ENCODE measurements at regions not wholly inside any gene's neighbourhood (a gene's known extent, or its start where the extent isn't known, plus 50 kb on each side); places are given as distances from the start of the nearest gene placed in this dataset.

DNA sequence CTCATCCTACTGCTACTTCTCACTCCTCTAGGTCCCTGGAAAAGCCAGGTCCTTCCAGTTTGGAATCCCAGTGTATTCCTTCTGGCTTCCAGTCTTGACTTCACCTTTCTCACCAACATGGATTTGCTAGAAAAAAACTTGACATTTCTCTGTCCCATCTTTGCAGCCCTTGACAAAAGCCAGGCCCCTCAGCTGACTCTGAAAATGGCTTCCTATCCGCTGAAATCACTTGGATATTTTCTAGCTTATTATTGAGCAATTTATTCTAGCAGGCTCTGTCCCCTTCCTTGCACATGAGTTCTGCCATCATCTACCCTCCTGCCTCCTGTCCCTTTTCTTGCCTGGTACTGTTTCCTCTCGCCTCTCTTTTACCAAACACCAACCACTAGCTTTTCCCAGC lies 427.2 kb downstream of the BUD13 start:
- peaks cover 9% of the 10 kb centered on the region for H3K4me1 ChIP-seq
- H3K36me3 ChIP-seq, result no peaks in the 10 kb centered on the region
- H2AFZ ChIP-seq (replicated peaks), result no peak overlapping the region
- H4K20me1 ChIP-seq (ENCODE audit: low read depth), result no peaks in the 10 kb centered on the region
- H3K27me3 ChIP-seq, result no peaks in the 10 kb centered on the region
- no peak overlapping the region for H3K4me2 ChIP-seq
- H3F3A ChIP-seq (ENCODE audit: low read depth), result no peaks in the 10 kb centered on the region
- H3K27ac ChIP-seq, result no peak overlapping the region
- Mint-ChIP-seq H3K36me3 (peaks cover 2% of the 10 kb centered on the region), H3K27me3 (ENCODE audit: insufficient read depth, low read depth) (peaks cover 8% of the 10 kb centered on the region), H3K27ac (no peak overlapping the region), H3K9me3 (peaks cover 26% of the 10 kb centered on the region), H3K4me1 (peaks cover 17% of the 10 kb centered on the region), H3K4me3 (no peak overlapping the region)
- H3K9me3 ChIP-seq (ENCODE audit: low read depth), result no peaks in the 10 kb centered on the region
- no peak overlapping the region for H3K9ac ChIP-seq
- no peak overlapping the region for H3K4me3 ChIP-seq
- TF ChIP-seq EZH2phosphoT487 (IDR thresholded peaks at IDR 0.05), result no peak
- TF ChIP-seq, protein P1, sequence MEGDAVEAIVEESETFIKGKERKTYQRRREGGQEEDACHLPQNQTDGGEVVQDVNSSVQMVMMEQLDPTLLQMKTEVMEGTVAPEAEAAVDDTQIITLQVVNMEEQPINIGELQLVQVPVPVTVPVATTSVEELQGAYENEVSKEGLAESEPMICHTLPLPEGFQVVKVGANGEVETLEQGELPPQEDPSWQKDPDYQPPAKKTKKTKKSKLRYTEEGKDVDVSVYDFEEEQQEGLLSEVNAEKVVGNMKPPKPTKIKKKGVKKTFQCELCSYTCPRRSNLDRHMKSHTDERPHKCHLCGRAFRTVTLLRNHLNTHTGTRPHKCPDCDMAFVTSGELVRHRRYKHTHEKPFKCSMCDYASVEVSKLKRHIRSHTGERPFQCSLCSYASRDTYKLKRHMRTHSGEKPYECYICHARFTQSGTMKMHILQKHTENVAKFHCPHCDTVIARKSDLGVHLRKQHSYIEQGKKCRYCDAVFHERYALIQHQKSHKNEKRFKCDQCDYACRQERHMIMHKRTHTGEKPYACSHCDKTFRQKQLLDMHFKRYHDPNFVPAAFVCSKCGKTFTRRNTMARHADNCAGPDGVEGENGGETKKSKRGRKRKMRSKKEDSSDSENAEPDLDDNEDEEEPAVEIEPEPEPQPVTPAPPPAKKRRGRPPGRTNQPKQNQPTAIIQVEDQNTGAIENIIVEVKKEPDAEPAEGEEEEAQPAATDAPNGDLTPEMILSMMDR (IDR thresholded peaks at IDR 0.05), result no peak
- TF ChIP-seq EZH2 (IDR thresholded peaks at IDR 0.05), result no peak
- H3K79me2 ChIP-seq (ENCODE audit: low read depth), result no peaks in the 10 kb centered on the region
- DNase-seq (ENCODE audit: low spot score), result no peak

- no peaks in the 10 kb centered on the region for H3K79me2 ChIP-seq (ENCODE audit: low read depth)
- H3K4me3 ChIP-seq, result no peak overlapping the region
- H3K4me3 Mint-ChIP-seq, result no peak overlapping the region
- peaks cover 9% of the 10 kb centered on the region for H3K4me1 ChIP-seq
- H3K36me3 Mint-ChIP-seq, result peaks cover 2% of the 10 kb centered on the region
- no peak overlapping the region for H3K9ac ChIP-seq
- H4K20me1 ChIP-seq (ENCODE audit: low read depth), result no peaks in the 10 kb centered on the region
- H3K9me3 ChIP-seq (ENCODE audit: low read depth), result no peaks in the 10 kb centered on the region
- no peak overlapping the region for H3K27ac ChIP-seq
- H3K4me1 Mint-ChIP-seq, result peaks cover 15% of the 10 kb centered on the region
- H3K4me2 ChIP-seq, result no peak overlapping the region
- H3K9me3 Mint-ChIP-seq, result peaks cover 25% of the 10 kb centered on the region
- H3F3A ChIP-seq (ENCODE audit: low read depth), result no peaks in the 10 kb centered on the region
- DNase-seq (ENCODE audit: low spot score), result no peak
- no peak for TF ChIP-seq EZH2phosphoT487 (IDR thresholded peaks at IDR 0.05)
- no peak for TF ChIP-seq EZH2 (IDR thresholded peaks at IDR 0.05)
- TF ChIP-seq, protein P1 (IDR thresholded peaks at IDR 0.05), result no peak
- H3K27ac Mint-ChIP-seq, result no peak overlapping the region
- no peaks in the 10 kb centered on the region for H3K27me3 ChIP-seq
- no peak overlapping the region for H2AFZ ChIP-seq (replicated peaks)
- no peaks in the 10 kb centered on the region for H3K36me3 ChIP-seq
- H3K27me3 Mint-ChIP-seq (ENCODE audit: insufficient read depth, low read depth), result peaks cover 7% of the 10 kb centered on the region
These were observed 428.2 kb downstream of the BUD13 start for GRCh38 chr11:116344601-116345000.

GRCh38 chr11:116343270-116343669 lies 429.5 kb downstream of the BUD13 start:
- no peaks in the 10 kb centered on the region for H3K9me3 ChIP-seq (ENCODE audit: low read depth)
- TF ChIP-seq, protein P1 (IDR thresholded peaks at IDR 0.05), result no peak
- no peak for TF ChIP-seq EZH2phosphoT487 (IDR thresholded peaks at IDR 0.05)
- TF ChIP-seq EZH2 (IDR thresholded peaks at IDR 0.05), result no peak
- no peaks in the 10 kb centered on the region for H3K36me3 ChIP-seq
- H4K20me1 ChIP-seq (ENCODE audit: low read depth), result no peaks in the 10 kb centered on the region
- no peak overlapping the region for H2AFZ ChIP-seq (replicated peaks)
- no peak for DNase-seq (ENCODE audit: low spot score)
- H3K79me2 ChIP-seq (ENCODE audit: low read depth), result no peaks in the 10 kb centered on the region
- H3K27ac ChIP-seq, result no peak overlapping the region
- no peaks in the 10 kb centered on the region for H3K4me1 ChIP-seq
- no peak overlapping the region for H3K4me3 ChIP-seq
- peaks cover 7% of the 10 kb centered on the region for H3K27me3 Mint-ChIP-seq (ENCODE audit: insufficient read depth, low read depth)
- H3K4me1 Mint-ChIP-seq, result peaks cover 3% of the 10 kb centered on the region
- peaks cover 20% of the 10 kb centered on the region for H3K9me3 Mint-ChIP-seq
- H3K36me3 Mint-ChIP-seq, result no peaks in the 10 kb centered on the region
- H3K27ac Mint-ChIP-seq, result no peak overlapping the region
- no peak overlapping the region for H3K4me2 ChIP-seq
- no peaks in the 10 kb centered on the region for H3K27me3 ChIP-seq
- no peak overlapping the region for H3K9ac ChIP-seq
- H3F3A ChIP-seq (ENCODE audit: low read depth), result no peaks in the 10 kb centered on the region
- H3K4me3 Mint-ChIP-seq, result no peak overlapping the region
